ENCODE measurements at regions not wholly inside any gene's neighbourhood (a gene's known extent, or its start where the extent isn't known, plus 50 kb on each side); places are given as distances from the start of the nearest gene placed in this dataset.
"Not testable (repeated sequence)": the region's sequence is repeated elsewhere in the genome, so short reads cannot be mapped to it uniquely, and the experiment has no call there.

DNA sequence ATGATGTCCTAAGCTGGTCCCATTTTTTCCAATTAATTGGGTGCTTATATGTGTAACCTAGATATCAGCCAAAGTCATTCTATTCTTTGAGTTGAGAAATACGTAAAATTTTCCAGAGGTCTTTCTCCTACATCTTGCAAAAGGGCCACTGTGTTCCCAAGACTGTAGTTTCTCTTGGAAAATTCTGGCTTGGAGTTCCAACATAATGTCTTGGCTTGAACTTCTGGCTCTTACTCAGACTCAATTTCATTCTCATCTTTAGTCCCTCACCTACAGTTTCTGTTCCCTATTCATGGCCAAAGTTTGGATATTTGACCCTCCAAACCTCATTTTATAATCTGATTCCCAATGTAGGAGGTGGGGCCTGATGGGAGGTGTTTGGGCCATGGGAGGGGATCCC is 201.4 kb upstream of the ARHGEF26 start:
- DNase-seq (ENCODE audit: low read depth): no peak

DNA sequence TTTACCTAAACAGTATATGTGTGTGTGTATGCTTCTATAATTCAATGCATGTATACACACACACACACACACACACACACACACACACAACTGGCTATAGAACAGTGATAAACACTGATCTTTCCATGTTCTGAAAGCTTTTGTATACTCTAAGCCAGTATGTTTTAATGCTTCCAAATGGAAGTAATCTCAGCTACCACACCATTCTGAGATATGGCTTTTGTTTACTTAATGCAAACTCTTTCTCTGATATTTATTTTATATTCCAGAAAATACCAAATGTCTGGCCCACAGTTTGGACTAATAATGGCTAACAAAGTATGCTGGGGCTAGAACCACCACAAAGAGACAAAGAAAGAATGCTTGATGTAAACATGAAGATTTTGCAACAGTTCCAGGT is 199.4 kb upstream of the ARHGEF26 start:
- DNase-seq (ENCODE audit: low read depth): no peak

DNA sequence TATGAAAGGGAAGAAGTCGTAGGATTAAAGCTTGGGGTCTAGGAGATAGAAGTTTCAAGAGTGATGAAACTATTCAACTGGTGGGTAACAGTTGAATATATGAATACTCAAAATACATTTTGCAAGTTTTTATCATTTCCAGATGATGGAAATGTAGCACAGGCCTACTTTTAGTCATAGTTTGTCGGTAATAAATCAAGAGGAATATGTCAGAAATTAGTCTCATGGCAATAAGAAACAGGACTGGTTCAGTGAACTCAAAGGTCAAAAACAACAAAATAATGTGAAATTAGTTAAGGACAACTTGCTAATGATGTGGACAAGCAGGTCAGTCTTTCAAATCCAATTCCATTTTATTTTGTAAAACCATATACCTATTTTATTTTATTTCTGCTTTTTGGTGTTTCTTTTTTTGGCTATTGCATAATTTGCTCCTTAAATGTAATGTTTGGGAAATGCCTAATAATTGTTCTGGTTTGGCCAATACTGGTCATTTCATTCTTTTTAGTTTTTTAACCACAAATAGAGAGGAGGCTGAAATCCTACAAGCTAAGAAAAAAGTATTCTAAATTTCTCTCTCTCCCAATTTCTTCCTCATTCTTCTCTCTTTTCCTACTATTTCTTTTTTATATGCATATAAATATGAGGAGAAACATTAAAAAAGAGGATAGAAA is 195.2 kb upstream of the ARHGEF26 start:
- no peak for DNase-seq (ENCODE audit: low read depth)

DNA sequence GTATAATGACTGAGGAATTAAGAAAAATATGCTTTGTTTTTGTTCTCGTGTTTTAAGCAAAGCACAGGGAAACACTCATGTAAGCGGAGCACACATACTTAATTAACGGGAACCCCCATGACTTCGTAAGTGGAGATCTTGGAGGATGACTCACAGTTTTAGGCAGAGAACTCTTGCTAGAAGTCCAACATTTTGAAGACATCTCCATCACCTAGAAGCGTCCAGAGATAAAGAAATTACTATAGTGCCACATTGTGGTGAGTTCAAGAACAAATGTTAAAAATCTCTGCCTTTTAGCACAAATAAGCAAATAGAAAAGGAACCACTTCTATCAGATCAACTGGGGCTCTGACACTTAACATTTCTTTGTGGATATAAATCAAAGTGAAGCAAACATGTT is 194.1 kb upstream of the ARHGEF26 start:
- no peak for DNase-seq (ENCODE audit: low read depth)

DNA sequence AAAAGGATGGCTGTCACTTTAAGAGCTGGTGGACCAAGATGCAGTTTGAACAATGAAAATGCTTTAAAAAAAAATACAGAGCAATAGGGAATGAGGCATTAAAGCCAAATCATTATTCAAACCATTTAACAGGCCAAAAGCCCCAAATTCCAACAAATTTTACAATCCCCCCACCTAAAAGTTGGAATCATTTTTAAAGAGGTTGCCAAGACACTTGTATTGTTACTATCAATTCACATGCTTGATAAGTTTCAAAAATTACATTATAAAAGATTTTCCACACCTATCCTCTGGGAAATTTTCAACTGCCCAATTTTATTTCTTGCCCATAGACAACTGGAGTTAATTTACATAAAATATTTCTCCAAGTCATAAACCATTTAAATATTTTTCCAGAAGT is 192.3 kb upstream of the ARHGEF26 start:
- no peak for DNase-seq (ENCODE audit: low read depth)

DNA sequence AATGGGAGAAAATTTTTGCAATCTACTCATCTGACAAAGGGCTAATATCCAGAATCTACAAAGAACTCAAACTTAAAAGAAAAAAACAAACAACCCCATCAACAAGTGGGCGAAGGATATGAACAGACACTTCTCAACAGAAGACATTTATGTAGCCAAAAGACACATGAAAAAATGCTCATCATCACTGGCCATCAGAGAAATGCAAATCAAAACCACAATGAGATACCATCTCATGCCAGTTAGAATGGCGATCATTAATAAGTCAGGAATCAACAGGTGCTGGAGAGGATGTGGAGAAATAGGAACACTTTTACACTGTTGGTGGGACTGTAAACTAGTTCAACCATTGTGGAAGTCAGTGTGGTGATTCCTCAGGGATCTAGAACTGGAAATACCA is 187.7 kb upstream of the ARHGEF26 start:
- DNase-seq (ENCODE audit: low read depth): not testable (repeated sequence)

DNA sequence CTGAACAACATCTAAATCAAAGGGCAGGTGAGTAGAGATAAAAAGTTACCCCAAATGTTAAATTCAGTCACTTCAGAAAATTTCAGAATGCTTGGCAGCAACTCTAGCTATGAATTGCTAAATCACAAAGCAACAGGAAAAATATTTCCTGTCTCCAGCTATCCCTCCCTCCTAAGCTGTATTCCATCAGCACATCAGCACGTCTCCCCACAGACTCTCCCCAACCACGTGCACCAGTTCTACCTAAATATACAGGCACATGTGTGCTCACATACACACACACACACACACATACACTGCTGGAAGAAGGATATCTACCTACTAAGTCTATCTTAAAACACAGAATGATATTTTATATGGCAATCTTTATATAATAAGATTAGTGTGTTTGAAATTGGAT is 177.1 kb upstream of the ARHGEF26 start:
- no peak for DNase-seq (ENCODE audit: low read depth)

DNA sequence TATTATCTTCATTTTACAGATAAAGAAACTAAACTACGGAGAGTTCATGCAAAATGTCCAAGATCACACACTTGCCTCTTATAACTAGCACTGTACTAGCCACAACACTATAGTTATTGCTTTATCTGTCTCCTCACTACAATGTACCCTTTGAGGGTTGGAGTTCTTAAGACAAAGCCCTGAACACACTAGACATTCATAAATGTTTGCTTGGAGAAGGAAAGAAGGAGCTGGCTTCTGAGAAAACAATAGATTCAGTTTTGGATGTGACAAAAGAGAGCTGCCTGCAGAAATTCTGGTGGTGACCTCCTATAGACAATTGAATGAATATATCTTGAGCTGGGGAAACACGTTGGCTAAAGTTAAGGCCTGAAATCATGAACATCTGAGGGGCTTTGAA is 169.9 kb upstream of the ARHGEF26 start:
- no peak for DNase-seq (ENCODE audit: low read depth)

DNA sequence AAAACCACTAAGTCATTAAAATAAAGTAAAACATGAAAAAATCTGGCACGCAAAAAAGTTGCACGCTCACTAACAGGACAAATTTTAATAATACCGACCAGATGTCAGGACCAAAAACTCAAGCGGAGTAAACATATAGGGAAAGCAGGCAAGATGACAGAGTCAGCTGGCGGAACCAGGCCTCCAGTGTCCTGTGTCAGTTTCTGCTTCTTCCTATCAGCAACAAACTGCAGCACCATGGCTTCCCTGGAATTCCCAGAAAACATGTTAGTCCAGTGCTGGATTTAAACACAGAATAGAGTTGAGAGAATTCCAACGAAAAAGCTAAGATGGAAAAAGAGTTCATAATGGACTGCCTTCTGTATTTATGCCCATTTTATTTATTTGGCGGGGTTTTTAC is 169.1 kb upstream of the ARHGEF26 start:
- no peak for DNase-seq (ENCODE audit: low read depth)

DNA sequence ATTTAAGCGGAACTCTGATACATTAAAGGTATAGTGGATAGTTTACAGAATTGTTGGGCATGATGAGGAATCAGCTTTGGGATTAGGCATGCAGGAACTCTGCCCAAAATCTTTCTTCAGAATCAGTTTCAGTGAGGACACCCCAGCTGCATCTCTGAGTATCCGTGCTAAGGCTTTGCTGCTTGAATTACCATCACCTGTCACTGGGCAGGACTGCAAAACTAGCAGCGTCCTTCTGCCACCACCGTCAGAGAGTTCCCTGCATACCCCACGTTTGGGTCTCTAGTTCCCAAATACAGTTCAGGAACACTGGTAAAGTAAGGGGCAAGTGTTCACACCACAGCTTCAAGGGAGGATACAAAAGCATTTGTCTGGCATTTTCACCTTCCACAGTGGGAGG is 164.6 kb upstream of the ARHGEF26 start:
- DNase-seq (ENCODE audit: low read depth): no peak

DNA sequence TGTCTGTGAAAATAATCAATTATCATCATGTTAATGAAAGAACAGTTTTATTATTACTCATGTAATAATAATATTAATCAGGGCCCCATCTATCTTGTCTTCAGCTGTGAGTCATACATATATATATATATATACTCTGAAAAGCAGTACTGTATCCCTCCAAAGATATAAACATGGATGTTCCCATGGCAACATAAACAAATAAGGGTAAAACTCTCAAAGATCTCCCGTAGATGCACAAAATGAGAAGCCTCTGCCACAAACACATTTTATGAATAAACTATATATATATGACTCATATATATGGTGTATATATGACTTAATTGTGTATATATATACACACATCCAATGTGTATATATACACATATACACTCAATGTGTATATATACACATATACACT is 163.8 kb upstream of the ARHGEF26 start:
- no peak for DNase-seq (ENCODE audit: low read depth)

DNA sequence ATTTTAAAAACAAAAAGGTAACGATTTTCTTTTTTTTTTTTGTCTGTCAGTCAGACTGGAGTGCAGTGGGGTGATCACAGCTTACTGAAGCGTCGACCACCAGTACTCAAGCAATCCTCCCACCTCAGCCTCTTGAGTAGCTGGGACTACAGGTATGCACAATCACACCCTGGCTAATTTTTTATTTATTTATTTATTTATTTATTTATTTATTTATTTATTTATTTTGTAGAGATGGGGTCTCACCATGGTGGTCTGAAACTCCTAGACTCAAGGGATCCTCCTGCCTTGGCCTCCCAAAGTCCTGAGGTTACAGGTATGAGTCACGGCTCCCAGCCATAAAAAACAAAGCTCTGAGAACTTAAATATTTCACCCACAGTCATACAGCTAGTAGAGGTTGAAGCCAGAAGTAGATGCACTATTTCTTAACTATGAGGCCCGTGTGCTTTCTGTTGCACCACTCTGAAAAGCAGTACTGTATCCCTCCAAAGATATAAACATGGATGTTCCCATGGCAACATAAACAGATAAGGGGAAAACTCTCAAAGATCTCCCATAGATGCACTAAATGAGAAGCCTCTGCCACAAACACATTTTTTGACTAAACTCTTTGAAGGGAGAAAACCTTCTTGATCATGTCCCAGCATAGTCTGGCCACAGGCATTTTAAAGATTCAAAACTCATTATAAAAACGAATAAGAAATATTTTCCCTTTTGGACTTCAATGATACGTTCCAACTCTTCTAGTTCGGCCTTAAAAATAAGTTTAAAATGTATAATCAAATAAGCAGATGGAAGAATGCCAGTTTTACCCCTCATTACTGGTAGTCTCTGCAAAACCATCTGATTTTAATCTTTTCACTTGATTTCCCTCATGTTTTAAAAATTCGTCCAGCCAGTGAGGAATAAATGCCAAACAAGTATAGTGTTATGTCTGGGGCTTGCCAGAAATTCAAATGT is 162.3 kb upstream of the ARHGEF26 start:
- no peak for DNase-seq (ENCODE audit: low read depth)

DNA sequence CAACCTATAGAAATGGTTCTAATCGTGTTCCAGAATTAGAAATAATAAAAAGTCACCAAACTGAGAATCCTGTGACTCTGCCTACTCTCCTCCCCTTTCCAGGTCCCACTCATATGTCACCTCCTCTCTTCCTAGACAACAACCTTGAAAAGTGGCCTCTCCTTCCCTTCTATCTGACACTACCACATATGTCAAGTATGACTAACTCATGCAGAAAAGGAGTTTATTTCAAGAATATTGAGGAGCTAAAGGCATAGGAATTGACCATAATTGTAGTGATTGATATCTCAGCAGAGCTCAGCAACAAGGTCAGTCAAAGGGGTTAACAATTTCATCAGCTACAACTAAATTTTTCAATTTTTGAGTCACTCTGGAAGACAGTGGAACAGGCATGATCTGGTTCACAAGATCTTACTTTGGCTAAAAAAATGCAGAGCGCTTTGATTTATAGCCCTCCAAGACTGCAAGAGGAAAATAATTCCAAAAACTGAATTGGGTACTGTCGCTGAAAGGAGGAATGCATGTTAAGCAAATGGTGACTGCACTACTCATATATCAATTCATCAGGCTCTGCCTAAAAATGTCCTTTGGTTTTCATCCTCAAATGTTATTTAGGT is 160.6 kb upstream of the ARHGEF26 start:
- no peak for DNase-seq (ENCODE audit: low read depth)

DNA sequence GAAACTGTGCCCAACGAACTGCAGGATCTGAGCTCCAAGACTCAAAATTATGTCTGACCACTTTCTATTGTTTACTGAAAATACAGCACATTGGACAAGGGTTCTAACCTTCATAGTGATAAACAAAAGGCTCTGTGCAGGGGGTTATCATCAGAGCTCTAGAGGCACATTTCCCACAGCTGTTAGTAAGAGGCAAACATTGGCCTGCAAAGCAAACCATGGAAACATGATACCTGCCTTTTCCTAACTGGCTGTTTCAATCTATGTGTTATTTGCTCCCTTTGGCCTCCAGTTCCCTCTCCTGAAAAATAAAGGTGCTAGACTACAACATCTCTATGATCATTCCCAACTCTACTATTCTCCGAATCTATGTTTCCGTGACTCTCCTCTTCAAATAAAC is 159.7 kb upstream of the ARHGEF26 start:
- no peak for DNase-seq (ENCODE audit: low read depth)

DNA sequence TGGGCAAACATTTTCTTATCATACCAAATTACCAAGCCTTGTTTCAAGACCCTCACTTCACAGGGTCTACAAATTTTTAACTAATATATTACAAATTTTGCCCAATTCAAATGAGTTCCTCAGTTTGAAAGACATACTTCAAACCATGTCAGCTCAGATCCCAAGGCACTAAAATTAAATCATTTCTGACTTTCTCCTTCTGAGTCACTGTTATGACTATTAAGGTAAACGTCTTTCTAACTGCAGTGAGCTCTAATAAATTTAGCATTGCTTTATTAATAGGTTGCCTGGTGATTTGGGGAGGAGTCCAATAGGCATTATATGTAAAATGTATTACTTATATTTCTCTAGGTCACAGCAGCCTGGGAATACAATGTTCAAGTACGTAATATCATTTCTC is 158.2 kb upstream of the ARHGEF26 start:
- DNase-seq (ENCODE audit: low read depth): no peak

DNA sequence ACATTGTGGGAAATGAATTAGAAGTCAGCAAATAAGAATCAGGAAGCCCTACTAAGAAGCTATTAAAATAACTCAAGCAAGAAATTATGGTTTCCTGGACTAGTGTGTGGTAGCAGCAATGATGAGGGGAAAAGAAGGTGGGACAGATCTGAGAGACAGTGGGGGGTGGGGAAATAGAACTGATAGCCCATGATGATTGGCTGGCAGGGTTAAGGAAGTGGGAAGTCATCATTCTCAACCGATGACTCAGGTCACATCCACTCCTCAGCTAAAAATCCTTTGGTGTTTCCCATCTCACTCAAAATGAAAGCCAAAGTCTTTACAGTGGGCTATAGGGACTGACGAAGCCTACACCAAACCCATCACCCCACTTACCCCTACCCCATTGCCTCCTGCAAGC is 153.9 kb upstream of the ARHGEF26 start:
- no peak for DNase-seq (ENCODE audit: low read depth)

DNA sequence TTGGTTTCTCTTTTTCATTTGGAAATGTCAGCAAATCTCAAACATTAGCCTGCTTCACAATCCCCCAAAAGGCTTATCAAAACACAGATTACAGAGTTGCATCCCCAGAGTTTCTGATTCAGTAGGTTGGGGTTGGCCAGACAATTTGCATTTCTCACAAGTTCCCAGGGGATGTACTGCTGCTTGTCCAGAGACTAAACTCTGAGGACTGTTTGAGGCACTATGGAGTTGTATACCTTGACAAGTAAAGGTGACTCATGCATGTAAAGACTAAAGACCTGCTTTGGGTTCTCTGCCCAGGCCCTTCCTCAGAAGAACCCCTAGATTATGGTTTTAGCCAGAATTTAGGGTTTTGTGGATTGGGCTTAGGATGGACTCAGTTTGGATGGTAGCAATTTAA is 151.1 kb upstream of the ARHGEF26 start:
- DNase-seq (ENCODE audit: low read depth): no peak

DNA sequence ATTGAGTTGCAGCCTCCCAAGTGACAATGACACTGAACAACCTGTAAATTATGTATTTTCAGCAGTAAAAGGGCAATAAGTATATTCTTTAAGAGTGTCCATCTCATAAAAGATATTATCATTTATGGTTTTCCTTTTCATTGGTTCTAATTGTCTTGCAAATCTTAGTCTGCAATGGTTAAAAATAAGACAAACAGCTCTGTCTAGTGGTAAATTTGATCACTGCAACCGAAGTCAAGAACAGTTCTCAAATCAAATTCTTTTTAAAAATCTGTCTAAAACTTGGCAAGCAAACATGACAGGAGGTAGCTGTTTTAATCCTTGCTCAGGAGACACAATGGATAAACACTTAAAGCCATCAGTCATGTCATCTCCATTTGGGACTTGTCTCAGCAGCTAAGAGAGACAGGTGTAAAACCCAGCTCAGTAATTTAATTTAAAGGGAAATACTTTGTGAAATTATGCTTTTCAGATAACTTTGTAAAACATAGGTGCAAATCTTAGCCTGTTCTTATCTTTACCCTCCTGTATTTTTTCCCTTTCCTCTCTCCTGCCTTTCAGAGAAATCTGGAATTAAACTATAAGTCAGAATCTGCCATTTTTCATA is 150.3 kb upstream of the ARHGEF26 start:
- DNase-seq (ENCODE audit: low read depth): no peak

DNA sequence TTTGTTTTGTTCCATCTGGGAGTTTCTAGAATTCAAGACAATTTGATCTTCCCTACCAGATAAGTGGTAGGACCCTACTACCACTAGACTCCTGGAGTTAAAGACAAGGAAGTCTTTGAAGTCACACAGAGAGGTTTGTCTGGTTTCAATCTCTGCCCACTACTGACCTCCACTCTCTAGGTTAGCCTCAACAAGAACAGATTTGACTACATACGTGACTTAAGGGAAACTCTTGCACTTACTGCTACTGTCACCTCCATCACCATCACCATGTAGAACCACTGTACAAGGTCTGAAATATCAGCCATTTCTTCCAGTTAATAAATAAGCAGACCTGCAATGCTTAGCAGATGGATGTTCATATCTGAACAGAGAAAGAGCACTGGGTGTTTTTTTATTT is 148.3 kb upstream of the ARHGEF26 start:
- no peak for DNase-seq (ENCODE audit: low read depth)

DNA sequence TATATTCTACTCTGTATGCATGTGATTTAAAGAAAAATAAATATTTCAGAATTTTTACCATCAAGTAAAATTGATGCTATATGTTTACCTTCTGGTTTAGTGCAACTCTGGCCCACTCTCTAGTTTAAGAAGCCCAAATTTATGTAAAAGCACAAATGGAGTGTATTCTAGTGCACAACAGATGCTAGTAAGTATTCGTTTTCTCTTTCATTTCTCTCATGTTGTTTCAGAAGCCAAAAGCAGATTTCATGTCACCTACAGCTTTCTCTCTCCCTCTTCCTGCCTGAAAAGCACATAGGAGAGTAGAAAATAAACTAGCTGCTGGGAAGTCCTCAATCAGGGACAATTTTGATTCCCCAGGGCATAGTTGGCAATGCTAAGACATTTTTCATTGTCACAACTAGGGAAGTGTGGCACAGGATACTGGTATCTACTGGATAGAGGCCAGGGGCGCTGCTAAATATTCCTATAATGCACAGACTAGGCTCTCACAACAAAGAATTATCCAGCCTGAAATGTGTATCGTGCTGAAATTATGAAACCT is 147.4 kb upstream of the ARHGEF26 start:
- no peak for DNase-seq (ENCODE audit: low read depth)

DNA sequence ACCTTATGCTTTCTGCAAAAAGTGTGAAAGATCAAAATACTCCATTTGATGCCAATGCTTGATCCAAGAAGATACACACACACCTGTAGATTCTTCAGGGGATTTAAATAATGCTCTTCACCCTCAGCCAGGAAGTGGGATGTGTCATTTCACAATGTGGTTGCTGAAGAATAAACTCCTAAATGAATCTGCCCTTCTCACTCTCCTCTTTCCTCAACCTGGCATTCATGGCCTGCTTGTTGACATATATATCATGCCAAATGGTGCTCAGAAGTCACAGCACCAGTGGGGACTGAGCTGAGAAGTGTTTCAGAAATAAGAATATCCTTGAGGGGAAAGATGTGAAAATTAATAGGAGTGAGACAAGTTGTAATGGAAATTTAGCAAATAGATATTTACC is 146.6 kb upstream of the ARHGEF26 start:
- no peak for DNase-seq (ENCODE audit: low read depth)

DNA sequence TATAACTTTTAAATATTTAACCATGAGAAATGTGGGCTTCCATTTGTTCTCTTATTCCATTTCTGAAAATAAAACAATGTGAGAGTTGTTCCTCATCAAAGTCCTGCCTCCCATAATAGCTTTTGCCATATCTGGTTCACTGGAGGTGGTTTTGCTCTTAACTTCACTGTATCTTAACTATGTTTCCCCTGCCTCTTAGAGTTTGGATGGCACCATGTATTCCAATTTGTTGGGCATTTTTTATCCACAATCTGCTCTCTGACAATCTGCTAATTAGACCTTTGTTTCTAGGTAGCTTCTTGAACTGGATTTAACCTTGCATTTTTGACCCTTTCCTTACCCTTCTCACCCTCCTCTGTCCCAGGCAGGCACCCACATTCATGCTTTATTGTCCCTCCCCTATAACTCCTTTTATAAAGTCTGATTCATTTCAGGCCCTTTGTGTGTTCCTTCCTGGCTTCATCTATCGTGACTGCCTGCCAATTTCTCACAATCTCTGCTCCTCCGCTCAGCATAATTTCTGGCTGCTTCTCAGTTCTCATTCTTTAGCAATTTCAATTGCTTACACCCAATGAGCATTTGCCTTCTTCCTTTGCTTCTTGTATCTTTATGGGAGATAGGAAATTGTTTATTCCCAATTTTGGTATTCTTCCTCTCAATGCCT is 144.2 kb upstream of the ARHGEF26 start:
- no peak for DNase-seq (ENCODE audit: low read depth)
